Astrocyte (in vitro differentiated cells and primary cell): ENCODE measurements at regions not wholly inside any gene's neighbourhood (a gene's known extent, or its start where the extent isn't known, plus 50 kb on each side); places are given as distances from the start of the nearest gene placed in this dataset.

Source experiments
- DNase-seq: peaks from one replicate; pipeline ENCODE4 v3.0.0-alpha.2; 2010; ENCODE audit warnings: low read depth
- FAIRE-seq: peaks from 2 replicates; lab custom pipeline; 2011; peaks lifted over from hg19 to GRCh38; lab: Jason Lieb, UNC
- H2AFZ ChIP-seq: 2 replicates; pipeline ENCODE4 v1.6.0; 2012; ENCODE audit warnings: low read depth, low read length, inconsistent platforms
- H3K27ac ChIP-seq: 2 replicates; pipeline ENCODE4 v1.5.1; 2011; ENCODE audit warnings: low read depth, low read length, inconsistent platforms
- H3K27me3 ChIP-seq: 2 replicates; pipeline ENCODE4 v1.6.0; 2011; ENCODE audit warnings: low read length, inconsistent platforms; ENCODE audit not compliant: insufficient read depth
- H3K36me3 ChIP-seq: 2 replicates; pipeline ENCODE4 v1.5.1; 2011; ENCODE audit warnings: low read length, inconsistent platforms; ENCODE audit not compliant: insufficient read depth
- H3K4me1 ChIP-seq: 2 replicates; pipeline ENCODE4 v1.5.1; 2011; ENCODE audit warnings: low read length, inconsistent platforms; ENCODE audit not compliant: insufficient read depth
- H3K4me2 ChIP-seq: 2 replicates; pipeline ENCODE4 v1.6.0; 2012; ENCODE audit warnings: low read length, inconsistent platforms
- H3K4me3 ChIP-seq: 2 replicates; pipeline ENCODE4 v1.5.1; 2011; ENCODE audit warnings: low read depth, mild to moderate bottlenecking, low read length, inconsistent platforms; ENCODE audit not compliant: insufficient read depth
- H3K79me2 ChIP-seq: 2 replicates; pipeline ENCODE4 v1.6.0; 2012; ENCODE audit warnings: mild to moderate bottlenecking, low read length, inconsistent platforms; ENCODE audit not compliant: insufficient read depth
- H3K9ac ChIP-seq: 2 replicates; pipeline ENCODE4 v1.6.0; 2012; ENCODE audit warnings: mild to moderate bottlenecking, low read length, inconsistent platforms
- H3K9me3 ChIP-seq: 2 replicates; pipeline ENCODE4 v1.5.1; 2012; ENCODE audit warnings: low read depth, mild to moderate bottlenecking, low read length, inconsistent platforms; ENCODE audit not compliant: insufficient read depth
- H4K20me1 ChIP-seq: 2 replicates; pipeline ENCODE4 v1.6.0; 2012; ENCODE audit warnings: low read length, inconsistent platforms; ENCODE audit not compliant: insufficient read depth
- H3K27ac Mint-ChIP-seq: one replicate; pipeline ENCODE4 v1.8.0; 2021; ENCODE audit warnings: mild to moderate bottlenecking, mixed read lengths; ENCODE audit not compliant: unreplicated experiment
- H3K27me3 Mint-ChIP-seq: one replicate; pipeline ENCODE4 v1.8.0; 2021; ENCODE audit warnings: low read depth, mixed read lengths; ENCODE audit not compliant: unreplicated experiment
- H3K36me3 Mint-ChIP-seq: one replicate; pipeline ENCODE4 v1.8.0; 2021; ENCODE audit warnings: low read depth, mixed read lengths; ENCODE audit not compliant: unreplicated experiment
- H3K4me1 Mint-ChIP-seq: one replicate; pipeline ENCODE4 v1.8.0; 2021; ENCODE audit warnings: low read depth, mixed read lengths; ENCODE audit not compliant: unreplicated experiment
- H3K4me3 Mint-ChIP-seq: one replicate; pipeline ENCODE4 v1.8.0; 2021; ENCODE audit warnings: mild to moderate bottlenecking, moderate library complexity, mixed read lengths; ENCODE audit not compliant: unreplicated experiment
- H3K9me3 Mint-ChIP-seq: one replicate; pipeline ENCODE4 v1.8.0; 2021; ENCODE audit warnings: mild to moderate bottlenecking, mixed read lengths; ENCODE audit not compliant: unreplicated experiment
- CTCF ChIP-seq: IDR thresholded peaks from 2 replicates; pipeline ENCODE4 v1.5.1; 2011; ENCODE audit warnings: low read depth, mild to moderate bottlenecking, inconsistent platforms, low read length, moderate library complexity; ENCODE audit not compliant: insufficient read depth
- EZH2 ChIP-seq: IDR thresholded peaks from 2 replicates; pipeline ENCODE4 v1.6.1; 2012; ENCODE audit warnings: mild to moderate bottlenecking, low read length, inconsistent platforms; ENCODE audit not compliant: insufficient read depth

DNA sequence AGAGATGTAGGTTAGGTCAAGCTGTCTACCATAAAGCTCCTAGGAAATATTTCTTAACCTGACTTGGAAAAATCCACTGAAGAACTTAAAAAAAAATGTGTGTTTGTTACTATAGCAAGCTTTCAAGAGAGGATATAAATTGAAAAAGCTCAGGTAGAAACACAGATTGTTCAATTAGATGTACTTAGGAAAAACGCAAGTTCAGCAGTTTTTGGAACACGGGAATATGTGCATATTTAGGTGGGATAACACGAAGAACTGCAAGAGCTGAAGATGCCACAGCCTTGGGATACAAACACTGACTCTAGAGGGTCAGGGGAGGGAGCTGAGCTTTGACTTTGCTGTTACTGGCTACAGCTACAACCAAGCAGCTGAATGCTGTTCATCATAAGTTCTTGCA lies 77.8 kb upstream of the FSHB start:
- DNase-seq (no peak), FAIRE-seq (no peak)
- no peak overlapping the region for H3K9ac ChIP-seq
- no peaks in the 10 kb centered on the region for H3K9me3 ChIP-seq
- H3K4me2 ChIP-seq: no peak overlapping the region
- Mint-ChIP-seq H3K27me3 (no peaks in the 10 kb centered on the region), H3K4me3 (no peak overlapping the region), H3K4me1 (peaks cover 8% of the 10 kb centered on the region), H3K9me3 (no peaks in the 10 kb centered on the region), H3K27ac (no peak overlapping the region), H3K36me3 (no peaks in the 10 kb centered on the region)
- no peaks in the 10 kb centered on the region for H3K36me3 ChIP-seq
- no peak overlapping the region for H3K27ac ChIP-seq
- TF ChIP-seq EZH2 (no peak), CTCF (no peak)
- H3K79me2 ChIP-seq: no peaks in the 10 kb centered on the region
- H3K4me1 ChIP-seq: no peaks in the 10 kb centered on the region
- H3K27me3 ChIP-seq: no peaks in the 10 kb centered on the region
- no peaks in the 10 kb centered on the region for H4K20me1 ChIP-seq
- H2AFZ ChIP-seq: no peak overlapping the region
- H3K4me3 ChIP-seq: no peak overlapping the region

DNA sequence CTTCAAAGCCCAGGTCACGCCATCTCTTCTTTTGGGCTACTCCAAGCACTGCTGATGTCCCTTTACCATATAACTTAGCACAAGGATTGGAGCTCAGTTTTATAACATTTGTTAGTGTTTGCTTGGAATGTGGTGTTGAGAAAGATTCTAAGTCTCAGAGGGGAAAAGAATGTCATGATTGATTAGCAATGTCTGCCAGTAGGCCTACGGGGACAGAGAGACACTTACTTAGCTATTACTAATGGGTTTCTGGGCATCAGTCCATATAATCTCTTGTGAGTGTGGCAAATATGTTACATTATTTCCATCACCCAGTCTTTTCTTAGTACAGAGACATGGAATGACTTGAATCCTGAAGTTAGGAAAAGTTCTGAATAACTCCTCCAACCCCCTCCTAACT lies 75.4 kb upstream of the FSHB start:
- Mint-ChIP-seq H3K27me3 (no peaks in the 10 kb centered on the region), H3K4me3 (no peak overlapping the region), H3K4me1 (peaks cover 6% of the 10 kb centered on the region), H3K27ac (no peak overlapping the region), H3K36me3 (no peaks in the 10 kb centered on the region), H3K9me3 (no peaks in the 10 kb centered on the region)
- TF ChIP-seq CTCF: no peak
- Histone ChIP-seq H4K20me1 (no peaks in the 10 kb centered on the region), H3K4me2 (no peak overlapping the region), H3K79me2 (no peaks in the 10 kb centered on the region), H3K27ac (no peak overlapping the region), H3K4me3 (no peak overlapping the region), H3K36me3 (no peaks in the 10 kb centered on the region), H3K9ac (no peak overlapping the region), H3K9me3 (no peaks in the 10 kb centered on the region), H3K4me1 (no peaks in the 10 kb centered on the region), H3K27me3 (no peaks in the 10 kb centered on the region), H2AFZ (no peak overlapping the region)
- no peak for FAIRE-seq
- DNase-seq: peak; percentile 6

DNA sequence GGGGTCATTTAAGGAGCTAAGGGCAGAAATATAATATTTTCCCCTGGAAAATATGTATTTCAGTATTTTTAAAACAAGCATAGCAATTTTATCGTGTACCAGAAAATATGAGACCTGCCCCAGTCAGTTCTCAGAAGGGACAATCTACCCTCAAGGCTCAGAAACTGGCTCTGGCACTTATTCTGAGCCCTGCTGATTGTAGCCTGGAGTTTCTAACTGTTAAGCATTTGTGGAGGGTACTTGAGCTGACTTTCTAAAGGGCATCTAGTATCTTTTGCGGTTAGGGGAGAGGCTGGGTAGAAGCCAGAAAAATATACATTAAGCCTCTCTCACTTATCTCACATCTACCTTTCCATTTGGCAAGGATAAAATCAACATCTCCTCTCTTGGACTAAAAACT lies 71.3 kb upstream of the FSHB start:
- no peak for FAIRE-seq
- TF ChIP-seq EZH2: no peak
- TF ChIP-seq CTCF: no peak
- Mint-ChIP-seq H3K9me3 (no peaks in the 10 kb centered on the region), H3K36me3 (no peaks in the 10 kb centered on the region), H3K27ac (no peak overlapping the region), H3K4me3 (no peak overlapping the region), H3K4me1 (no peaks in the 10 kb centered on the region), H3K27me3 (no peaks in the 10 kb centered on the region)
- Histone ChIP-seq H3K4me2 (no peak overlapping the region), H3K79me2 (no peaks in the 10 kb centered on the region), H2AFZ (no peak overlapping the region), H3K27ac (no peak overlapping the region), H3K9me3 (no peaks in the 10 kb centered on the region), H3K4me1 (no peaks in the 10 kb centered on the region), H4K20me1 (no peaks in the 10 kb centered on the region), H3K27me3 (no peaks in the 10 kb centered on the region), H3K4me3 (no peak overlapping the region), H3K36me3 (no peaks in the 10 kb centered on the region), H3K9ac (no peak overlapping the region)
- DNase-seq: no peak
